Sigmoid colon (tissue), 6 donors: ENCODE measurements at regions not wholly inside any gene's neighbourhood (a gene's known extent, or its start where the extent isn't known, plus 50 kb on each side); places are given as distances from the start of the nearest gene placed in this dataset.

Source experiments
- DNase-seq: peaks from one replicate; pipeline ENCODE4 v3.0.0-alpha.2; 2019
- H3K27ac ChIP-seq, 4 donors: fragments of 200-600 bp; sonication (generic); one replicate each; pipeline ENCODE4 v1.5.1; 2016 to 2019; ENCODE audit warnings: mild to moderate bottlenecking in 1 of 4
- H3K27me3 ChIP-seq, 3 donors: fragments of 200-600 bp; sonication (generic); one replicate each; pipeline ENCODE4 v1.5.1; 2019; ENCODE audit warnings: mild to moderate bottlenecking in 1 of 3
- H3K36me3 ChIP-seq, 4 donors: fragments of 200-600 bp; sonication (generic); one replicate each; pipeline ENCODE4 v1.5.1; 2016 to 2019
- H3K4me1 ChIP-seq, 4 donors: fragments of 200-600 bp; sonication (generic); one replicate each; pipeline ENCODE4 v1.5.1; 2017 to 2019
- H3K4me3 ChIP-seq, 4 donors: fragments of 200-600 bp; sonication (generic); one replicate each; pipeline ENCODE4 v1.5.1; 2017 to 2019; ENCODE audit warnings: mild to moderate bottlenecking in 2 of 4, moderate library complexity in 1 of 4
- H3K9me3 ChIP-seq, 4 donors: fragments of 200-600 bp in 3 of 4; sonication (generic) in 3 of 4; one replicate each; pipeline versions ENCODE4 v1.5.1 to v1.6.1; 2013 to 2019
- EP300 ChIP-seq, 4 donors: sonication (generic); formaldehyde crosslinking; IDR thresholded peaks; one replicate each; pipeline ENCODE4 v1.6.1; 2017; ENCODE audit warnings: antibody characterized with exemption in 4 of 4
- POLR2A ChIP-seq, 2 donors: fragments of 450-650 bp; IDR thresholded peaks; one replicate each; pipeline ENCODE4 v1.6.1; 2016; ENCODE audit warnings: antibody characterized with exemption in 2 of 2, mild to moderate bottlenecking in 2 of 2, moderate library complexity in 2 of 2
- POLR2AphosphoS5 ChIP-seq, 4 donors: sonication (generic); formaldehyde crosslinking; IDR thresholded peaks; one replicate each; pipeline ENCODE4 v1.6.1; 2017; ENCODE audit warnings: antibody characterized with exemption in 4 of 4
- WGBS, 2 donors: extraction: QIAGEN DNeasy Blood & Tissue Kit; methylation state at CpG; one replicate each; pipeline ENCODE4 v1.1.7; 2013; 5-methylcytosine and 5-hydroxymethylcytosine counted together
- intact Hi-C: fragments of 100-400 bp; cut with DNase I; formaldehyde crosslinking; loops from one replicate; pipeline ENCODE4 v1.15.1; 2023
- TF ChIP-seq, protein P1 (sequence below), 4 experiments: fragments of 450-650 bp in 3 of 4; fragments of 200-600 bp in 1 of 4; IDR thresholded peaks; one replicate each; pipeline ENCODE4 v1.5.1; 2016 to 2019; ENCODE audit warnings: antibody characterized with exemption in 4 of 4, mild to moderate bottlenecking in 3 of 4, moderate library complexity in 2 of 4
- donor health status: healthy with polysubstance abuse.
- donor health status: healthy.

DNA sequence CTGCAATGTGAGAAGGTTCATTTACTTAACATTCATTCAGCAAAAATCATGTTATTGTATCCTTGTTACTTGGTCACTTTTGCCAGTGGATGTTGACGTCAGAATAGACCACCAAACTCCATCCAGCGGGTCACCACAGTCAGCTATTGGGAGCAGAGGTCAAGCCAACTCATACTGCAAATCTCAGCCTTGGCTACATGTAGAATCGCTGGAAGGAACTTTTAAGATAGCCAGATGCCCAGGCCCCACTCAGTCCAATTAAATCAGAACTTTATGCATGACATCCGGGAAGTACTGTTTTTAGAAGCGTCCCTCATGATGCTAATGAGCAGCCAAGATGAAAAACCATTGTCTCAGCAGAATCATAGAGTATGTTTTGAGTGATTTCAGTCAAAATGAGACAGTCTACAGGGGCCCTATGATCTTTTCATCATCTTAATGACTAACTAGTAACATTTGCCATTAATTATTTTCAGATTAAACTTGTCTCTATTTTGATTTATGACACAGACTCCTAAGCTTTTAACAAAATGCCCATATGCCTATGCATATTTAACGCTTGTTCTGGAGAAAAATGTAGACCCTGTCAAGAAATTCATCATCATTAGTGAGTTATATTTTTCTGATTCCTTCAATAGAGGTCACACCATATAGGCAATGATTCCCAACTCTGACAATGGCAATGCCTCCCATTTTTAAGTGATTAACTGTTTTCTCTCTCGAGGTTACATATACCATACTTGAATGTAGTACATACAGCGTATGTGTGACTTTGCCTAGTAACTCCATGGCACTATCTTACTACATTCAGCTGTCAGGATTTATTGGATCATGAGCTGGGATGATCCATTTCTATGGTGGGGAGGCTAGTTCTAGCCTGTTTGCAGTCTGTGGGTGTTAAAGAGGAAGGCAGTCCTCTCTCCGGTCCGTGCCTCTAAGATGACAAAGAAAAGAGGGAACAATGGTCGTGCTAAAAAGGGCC, 63.7 kb upstream of the CCBE1 start:
- no peaks in the 10 kb centered on the region for H3K4me1 ChIP-seq
- H3K27ac ChIP-seq, result no peak overlapping the region
- H3K36me3 ChIP-seq, result no peaks in the 10 kb centered on the region
- no peak for TF ChIP-seq POLR2A (IDR thresholded peaks at IDR 0.05)
- TF ChIP-seq POLR2AphosphoS5 (IDR thresholded peaks at IDR 0.05), result no peak
- TF ChIP-seq, protein P1, sequence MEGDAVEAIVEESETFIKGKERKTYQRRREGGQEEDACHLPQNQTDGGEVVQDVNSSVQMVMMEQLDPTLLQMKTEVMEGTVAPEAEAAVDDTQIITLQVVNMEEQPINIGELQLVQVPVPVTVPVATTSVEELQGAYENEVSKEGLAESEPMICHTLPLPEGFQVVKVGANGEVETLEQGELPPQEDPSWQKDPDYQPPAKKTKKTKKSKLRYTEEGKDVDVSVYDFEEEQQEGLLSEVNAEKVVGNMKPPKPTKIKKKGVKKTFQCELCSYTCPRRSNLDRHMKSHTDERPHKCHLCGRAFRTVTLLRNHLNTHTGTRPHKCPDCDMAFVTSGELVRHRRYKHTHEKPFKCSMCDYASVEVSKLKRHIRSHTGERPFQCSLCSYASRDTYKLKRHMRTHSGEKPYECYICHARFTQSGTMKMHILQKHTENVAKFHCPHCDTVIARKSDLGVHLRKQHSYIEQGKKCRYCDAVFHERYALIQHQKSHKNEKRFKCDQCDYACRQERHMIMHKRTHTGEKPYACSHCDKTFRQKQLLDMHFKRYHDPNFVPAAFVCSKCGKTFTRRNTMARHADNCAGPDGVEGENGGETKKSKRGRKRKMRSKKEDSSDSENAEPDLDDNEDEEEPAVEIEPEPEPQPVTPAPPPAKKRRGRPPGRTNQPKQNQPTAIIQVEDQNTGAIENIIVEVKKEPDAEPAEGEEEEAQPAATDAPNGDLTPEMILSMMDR (IDR thresholded peaks at IDR 0.05), result no peak
- no peak for TF ChIP-seq EP300 (IDR thresholded peaks at IDR 0.05)
- 84 to 86% methylated on average over 11 of the region's 11 CpGs for WGBS, 2 donors
- intact Hi-C loops, result no loop called here
- no peak overlapping the region for H3K4me3 ChIP-seq
- H3K9me3 ChIP-seq, result no peaks in the 10 kb centered on the region
- no peak for DNase-seq
- H3K27me3 ChIP-seq, result no peaks in the 10 kb centered on the region

DNA sequence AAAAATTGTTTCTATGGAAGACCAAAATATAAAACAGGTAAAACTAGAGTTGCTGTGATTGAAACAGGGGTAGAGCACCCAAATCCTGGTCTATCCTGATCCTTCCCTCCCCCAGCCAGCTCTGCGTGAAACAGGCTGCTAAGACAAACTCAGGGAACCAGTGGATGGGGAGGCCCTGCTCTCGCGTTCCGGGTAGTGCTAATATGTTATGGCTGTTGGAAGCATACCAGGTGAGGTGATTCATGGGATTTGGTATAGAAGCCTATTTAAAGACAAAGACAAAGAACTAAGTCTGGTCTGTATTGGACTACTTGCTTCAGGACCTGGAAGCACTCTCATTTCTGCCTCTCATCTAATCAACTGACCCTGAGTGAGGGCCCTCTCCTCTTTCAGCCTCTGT, 63.0 kb upstream of the CCBE1 start:
- WGBS, 2 donors, result 98% methylated on average over 4 of the region's 4 CpGs
- no peak overlapping the region for H3K27ac ChIP-seq
- intact Hi-C loops, result no loop called here
- no peaks in the 10 kb centered on the region for H3K36me3 ChIP-seq
- no peaks in the 10 kb centered on the region for H3K4me1 ChIP-seq
- no peak for DNase-seq
- TF ChIP-seq EP300 (IDR thresholded peaks at IDR 0.05) (no peak), POLR2A (IDR thresholded peaks at IDR 0.05) (no peak), POLR2AphosphoS5 (IDR thresholded peaks at IDR 0.05) (no peak)
- TF ChIP-seq, protein P1 (IDR thresholded peaks at IDR 0.05), result no peak
- no peak overlapping the region for H3K4me3 ChIP-seq
- H3K9me3 ChIP-seq, result no peaks in the 10 kb centered on the region
- H3K27me3 ChIP-seq, result no peaks in the 10 kb centered on the region

DNA sequence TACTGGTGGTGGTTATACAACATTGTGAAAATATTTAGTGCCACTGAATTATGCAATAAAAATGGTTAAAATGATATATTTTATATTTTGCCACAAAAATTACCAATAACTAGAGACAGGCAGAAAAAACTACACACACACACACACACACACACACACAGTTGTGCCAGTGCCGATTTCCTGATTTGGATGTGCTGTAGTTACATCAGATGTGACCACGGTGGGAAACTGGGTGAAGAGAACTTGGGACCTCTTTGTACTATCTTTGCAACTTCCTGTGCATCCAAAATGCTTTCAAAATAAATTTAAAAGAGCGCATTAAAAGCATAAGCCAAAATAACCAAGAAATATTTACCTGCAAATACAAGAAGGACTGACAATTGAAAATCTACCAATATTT, 61.6 kb upstream of the CCBE1 start:
- Histone ChIP-seq H3K4me3 (no peak overlapping the region), H3K9me3 (no peaks in the 10 kb centered on the region), H3K27ac (no peak overlapping the region), H3K27me3 (no peaks in the 10 kb centered on the region), H3K36me3 (no peaks in the 10 kb centered on the region), H3K4me1 (no peaks in the 10 kb centered on the region)
- TF ChIP-seq, protein P1 (IDR thresholded peaks at IDR 0.05), result no peak
- TF ChIP-seq POLR2A (IDR thresholded peaks at IDR 0.05) (no peak), POLR2AphosphoS5 (IDR thresholded peaks at IDR 0.05) (no peak), EP300 (IDR thresholded peaks at IDR 0.05) (no peak)
- 81 to 82% methylated on average over 3 of the region's 3 CpGs for WGBS, 2 donors
- no peak for DNase-seq
- intact Hi-C loops, result no loop called here

DNA sequence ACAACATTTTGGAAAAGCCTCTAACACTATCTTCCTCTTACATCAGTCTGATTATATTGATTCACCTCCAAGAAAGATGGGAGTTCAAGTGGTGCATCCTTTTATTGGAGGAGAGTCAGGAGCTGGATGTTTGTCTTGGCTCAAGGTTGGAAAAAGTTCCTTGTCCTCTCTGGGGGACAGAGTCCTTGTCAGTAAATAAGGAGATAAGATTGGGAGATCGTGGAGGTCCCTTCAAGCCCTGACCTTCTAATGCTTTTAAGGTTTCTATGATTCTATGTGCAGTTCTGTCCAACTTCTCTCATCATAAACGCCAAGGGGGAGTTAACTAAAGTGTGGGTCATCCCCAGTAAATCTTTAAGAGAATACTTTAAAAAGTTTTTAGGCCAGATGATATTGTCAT, 60.9 kb upstream of the CCBE1 start:
- no peak for DNase-seq
- TF ChIP-seq EP300 (IDR thresholded peaks at IDR 0.05), result no peak
- TF ChIP-seq POLR2AphosphoS5 (IDR thresholded peaks at IDR 0.05), result no peak
- no peak for TF ChIP-seq POLR2A (IDR thresholded peaks at IDR 0.05)
- TF ChIP-seq, protein P1 (IDR thresholded peaks at IDR 0.05), result no peak
- intact Hi-C loops, result no loop called here
- H3K27me3 ChIP-seq, result no peaks in the 10 kb centered on the region
- no peaks in the 10 kb centered on the region for H3K36me3 ChIP-seq
- H3K4me1 ChIP-seq, result no peaks in the 10 kb centered on the region
- H3K27ac ChIP-seq, result no peak overlapping the region
- no peak overlapping the region for H3K4me3 ChIP-seq
- H3K9me3 ChIP-seq, result no peaks in the 10 kb centered on the region
- 32 to 54% methylated on average over 2 of the region's 2 CpGs for WGBS, 2 donors
